HEK293 (cell line): ENCODE measurements at regions not wholly inside any gene's neighbourhood (a gene's known extent, or its start where the extent isn't known, plus 50 kb on each side); places are given as distances from the start of the nearest gene placed in this dataset.

Source experiments
- CTCF ChIA-PET: fragments of 350-600 bp; formaldehyde crosslinking; extraction: SDS; loops from one replicate; lab custom pipeline; 2021; ENCODE audit warnings: antibody characterized with exemption; lab: Yijun Ruan, JAX
- POLR2A ChIA-PET: fragments of 300-600 bp; formaldehyde crosslinking; extraction: SDS; loops from one replicate; lab custom pipeline; 2020; ENCODE audit warnings: antibody characterized with exemption, inconsistent platforms; lab: Yijun Ruan, JAX
- H3K27ac ChIP-seq: fragments of 200-500 bp; sonication (Bioruptor generic); 2 replicates; pipeline ENCODE4 v1.5.1; 2014; ENCODE audit warnings: low read depth, low read length, control low read depth, inconsistent platforms; ENCODE audit errors: extremely low read depth
- H3K36me3 ChIP-seq, 2 experiments: fragments of 200-500 bp in 1 of 2; sonication (Bioruptor generic) in 1 of 2; 1 replicate in 1 of 2; 2 replicates in 1 of 2; pipeline ENCODE4 v1.5.1; 2014 to 2017; ENCODE audit warnings: inconsistent platforms in 2 of 2, low read length in 2 of 2; ENCODE audit not compliant: control insufficient read depth in 2 of 2, insufficient read depth in 1 of 2
- H3K4me1 ChIP-seq: fragments of 200-500 bp; sonication (Bioruptor generic); 2 replicates; pipeline ENCODE4 v1.5.1; 2014; ENCODE audit warnings: mild to moderate bottlenecking, low read length, inconsistent platforms; ENCODE audit not compliant: control insufficient read depth, insufficient read depth
- H3K4me3 ChIP-seq: 2 replicates; pipeline ENCODE4 v1.5.1; 2011; ENCODE audit warnings: low read depth, mild to moderate bottlenecking, control low read depth, low read length, moderate library complexity
- H3K9me3 ChIP-seq: fragments of 200-500 bp; sonication (Bioruptor generic); 2 replicates; pipeline ENCODE4 v1.5.1; 2014; ENCODE audit warnings: low read depth, low read length, inconsistent platforms; ENCODE audit not compliant: control insufficient read depth, insufficient read depth
- AEBP2 ChIP-seq: fragments of 450-650 bp; formaldehyde crosslinking; IDR thresholded peaks from 2 replicates; pipeline ENCODE4 v1.5.1; 2016; ENCODE audit warnings: missing biosample characterization, missing genetic modification characterization, borderline replicate concordance
- GLI4 ChIP-seq: fragments of 450-650 bp; formaldehyde crosslinking; IDR thresholded peaks from 2 replicates; pipeline ENCODE4 v1.5.1; 2016; ENCODE audit warnings: missing biosample characterization, missing genetic modification characterization
- MEIS1 ChIP-seq: sonication (generic); formaldehyde crosslinking; IDR thresholded peaks from 2 replicates; pipeline ENCODE4 v1.8.1; 2022; ENCODE audit warnings: missing genetic modification reagents, mild to moderate bottlenecking, borderline replicate concordance
- MYNN ChIP-seq: fragments of 450-650 bp; formaldehyde crosslinking; IDR thresholded peaks from 2 replicates; pipeline ENCODE4 v1.5.1; 2016; ENCODE audit warnings: missing biosample characterization, missing genetic modification characterization, borderline replicate concordance
- PRDM6 ChIP-seq: fragments of 450-650 bp; formaldehyde crosslinking; IDR thresholded peaks from 2 replicates; pipeline ENCODE4 v1.5.1; 2017; ENCODE audit warnings: missing biosample characterization, missing genetic modification characterization
- SP2 ChIP-seq: fragments of 450-650 bp; formaldehyde crosslinking; IDR thresholded peaks from 2 replicates; pipeline ENCODE4 v1.5.1; 2016; ENCODE audit warnings: missing biosample characterization, missing genetic modification characterization
- ZNF138 ChIP-seq: fragments of 450-650 bp; formaldehyde crosslinking; IDR thresholded peaks from 2 replicates; pipeline ENCODE4 v1.5.1; 2016; ENCODE audit warnings: missing biosample characterization, missing genetic modification characterization, borderline replicate concordance
- ZNF140 ChIP-seq: fragments of 450-650 bp; formaldehyde crosslinking; IDR thresholded peaks from 2 replicates; pipeline ENCODE4 v1.5.1; 2016; ENCODE audit warnings: missing biosample characterization, missing genetic modification characterization
- ZNF223 ChIP-seq: fragments of 450-650 bp; formaldehyde crosslinking; IDR thresholded peaks from 2 replicates; pipeline ENCODE4 v1.5.1; 2016; ENCODE audit warnings: missing biosample characterization, missing genetic modification characterization
- ZNF248 ChIP-seq: fragments of 450-650 bp; formaldehyde crosslinking; IDR thresholded peaks from 2 replicates; pipeline ENCODE4 v1.5.1; 2017; ENCODE audit warnings: missing biosample characterization, missing genetic modification characterization
- ZNF266 ChIP-seq: fragments of 450-650 bp; formaldehyde crosslinking; IDR thresholded peaks from 2 replicates; pipeline ENCODE4 v1.5.1; 2016; ENCODE audit warnings: missing biosample characterization, missing genetic modification characterization, low read depth
- ZNF302 ChIP-seq: fragments of 450-650 bp; formaldehyde crosslinking; IDR thresholded peaks from 2 replicates; pipeline ENCODE4 v1.5.1; 2016; ENCODE audit warnings: missing biosample characterization, missing genetic modification characterization, low read depth
- ZNF335 ChIP-seq: fragments of 450-650 bp; formaldehyde crosslinking; conservative IDR thresholded peaks from 2 replicates; pipeline ENCODE4 v1.5.1; 2016; ENCODE audit warnings: missing biosample characterization, missing genetic modification characterization
- ZNF362 ChIP-seq: fragments of 450-650 bp; formaldehyde crosslinking; IDR thresholded peaks from 2 replicates; pipeline ENCODE4 v1.5.1; 2016; ENCODE audit warnings: missing biosample characterization, missing genetic modification characterization
- ZNF404 ChIP-seq: fragments of 450-650 bp; formaldehyde crosslinking; IDR thresholded peaks from 2 replicates; pipeline ENCODE4 v1.5.1; 2017; ENCODE audit warnings: missing biosample characterization, missing genetic modification characterization
- ZNF433 ChIP-seq: fragments of 450-650 bp; formaldehyde crosslinking; IDR thresholded peaks from 2 replicates; pipeline ENCODE4 v1.5.1; 2016; ENCODE audit warnings: missing biosample characterization, missing genetic modification characterization, low read depth
- ZNF629 ChIP-seq: fragments of 450-650 bp; formaldehyde crosslinking; IDR thresholded peaks from 2 replicates; pipeline ENCODE4 v1.5.1; 2017; ENCODE audit warnings: missing biosample characterization, missing genetic modification characterization
- ZSCAN4 ChIP-seq: fragments of 450-650 bp; formaldehyde crosslinking; IDR thresholded peaks from 2 replicates; pipeline ENCODE4 v1.5.1; 2017; ENCODE audit warnings: missing biosample characterization, missing genetic modification characterization

- TF ChIP-seq PRDM6 (tag by site-specific recombination), result no peak
- no peak for TF ChIP-seq AEBP2 (tag by site-specific recombination)
- TF ChIP-seq ZNF138 (tag by site-specific recombination), result no peak
These were observed 108.4 kb upstream of the SPATA16 start (continued) for GRCh38 chr3:173249457-173249856.

- H3K27ac ChIP-seq, result no peak overlapping the region
- ChIA-PET POLR2A (no interaction called here), CTCF (interaction anchor here (0.6 kb wide), 1 partner anchor 131 kb away, joined by 4 read pairs; no protein-coding TSS in a partner anchor)
- H3K9me3 ChIP-seq, result no peaks in the 10 kb centered on the region
- H3K4me1 ChIP-seq, result no peaks in the 10 kb centered on the region
- TF ChIP-seq ZSCAN4 (tag by site-specific recombination), result no peak
- H3K36me3 ChIP-seq, result no peaks in the 10 kb centered on the region
- H3K4me3 ChIP-seq, result no peak overlapping the region
These were observed 100.7 kb upstream of the SPATA16 start for GRCh38 chr3:173241727-173242126.

GRCh38 chr3:173238091-173238490, 97.1 kb upstream of the SPATA16 start:
- TF ChIP-seq ZNF629, result no peak
- no peak for TF ChIP-seq ZNF362 (tag by site-specific recombination)
- no peak for TF ChIP-seq ZNF302 (tag by site-specific recombination)
- no peak for TF ChIP-seq MEIS1
- TF ChIP-seq SP2 (tag by site-specific recombination), result no peak
- no peak for TF ChIP-seq ZNF404
- no peak for TF ChIP-seq ZNF266
- no peak for TF ChIP-seq ZNF248 (tag by site-specific recombination)
- TF ChIP-seq ZNF433, result no peak
- no peak for TF ChIP-seq ZNF223 (tag by site-specific recombination)
- TF ChIP-seq ZNF140 (tag by site-specific recombination), result no peak
- TF ChIP-seq ZNF335, result no peak
- no peak for TF ChIP-seq MYNN
- TF ChIP-seq GLI4, result no peak
- no peak overlapping the region for H3K4me3 ChIP-seq
- H3K4me1 ChIP-seq, result no peaks in the 10 kb centered on the region
- no peaks in the 10 kb centered on the region for H3K9me3 ChIP-seq
- CTCF ChIA-PET, result no interaction called here
- H3K27ac ChIP-seq, result no peak overlapping the region
- POLR2A ChIA-PET, result no interaction called here
- H3K36me3 ChIP-seq, result no peaks in the 10 kb centered on the region
